Panc1 (cell line): ENCODE measurements at regions not wholly inside any gene's neighbourhood (a gene's known extent, or its start where the extent isn't known, plus 50 kb on each side); places are given as distances from the start of the nearest gene placed in this dataset.

Experiments
- CTCF ChIP-seq: fragments of 450-650 bp; IDR thresholded peaks from 2 replicates; pipeline ENCODE4 v1.5.1; 2017; ENCODE audit warnings: mild to moderate bottlenecking
- POLR2AphosphoS5 ChIP-seq: IDR thresholded peaks from 2 replicates; pipeline ENCODE4 v1.6.1; 2012; ENCODE audit warnings: mild to moderate bottlenecking, low read depth, low read length, moderate library complexity
- REST ChIP-seq, 2 experiments: IDR thresholded peaks; 2 replicates each; pipeline ENCODE4 v1.6.1; 2011 to 2012; ENCODE audit warnings: low read depth in 2 of 2, control low read depth in 1 of 2, low read length in 1 of 2, mild to moderate bottlenecking in 1 of 2, moderate library complexity in 1 of 2; ENCODE audit not compliant: insufficient read depth in 1 of 2
- SIN3A ChIP-seq: IDR thresholded peaks from 2 replicates; pipeline ENCODE4 v1.6.1; 2012; ENCODE audit warnings: low read depth, mild to moderate bottlenecking, low read length, moderate library complexity, borderline replicate concordance; ENCODE audit not compliant: insufficient read depth
- TCF7L2 ChIP-seq: IDR thresholded peaks from 2 replicates; pipeline ENCODE4 v1.6.1; 2011; ENCODE audit warnings: mild to moderate bottlenecking, low read depth, low read length, inconsistent platforms

- TF ChIP-seq CTCF: no peak
- no peak for TF ChIP-seq POLR2AphosphoS5
- TF ChIP-seq SIN3A: no peak
- TF ChIP-seq REST (IDR thresholded peaks at IDR 0.05; ENCODE audit: insufficient read depth in 1 of 2, low read depth in 2 of 2, low read length in 1 of 2): no peak
- no peak for TF ChIP-seq TCF7L2
These were observed 96.0 kb upstream of the CCDC28A start for GRCh38 chr6:138677538-138677937.
